ENCODE measurements at regions not wholly inside any gene's neighbourhood (a gene's known extent, or its start where the extent isn't known, plus 50 kb on each side); places are given as distances from the start of the nearest gene placed in this dataset.

- no peak for TF ChIP-seq ELK1 (IDR thresholded peaks at IDR 0.05; ENCODE audit: low read depth, low read length)
Observed at GRCh38 chr4:54499308-54500074, 158.3 kb upstream of the KIT start (continued).

GRCh38 chr4:54505362-54505761 is 152.4 kb upstream of the KIT start:
- ATAC-seq, result no peak
- Histone ChIP-seq H3K36me3 (ENCODE audit: control insufficient read depth in 2 of 2, insufficient read depth in 2 of 2, low read length in 1 of 2) (no peaks in the 10 kb centered on the region), H3K9me3 (replicated peaks; ENCODE audit: control insufficient read depth, insufficient read depth, low read length) (no peaks in the 10 kb centered on the region), H3K79me2 (ENCODE audit: control insufficient read depth, insufficient read depth, low read length) (no peaks in the 10 kb centered on the region), H3K27me3 (replicated peaks in 1 of 2; ENCODE audit: control insufficient read depth in 2 of 2, insufficient read depth in 2 of 2, low read length in 1 of 2) (no peaks in the 10 kb centered on the region), H2AFZ (ENCODE audit: control insufficient read depth, low read depth, low read length) (no peak overlapping the region), H3K4me1 (ENCODE audit: control insufficient read depth, insufficient read depth, low read length) (no peaks in the 10 kb centered on the region), H3K27ac (ENCODE audit: control insufficient read depth, insufficient read depth) (no peak overlapping the region), H4K20me1 (ENCODE audit: control insufficient read depth, insufficient read depth) (no peaks in the 10 kb centered on the region), H3K4me2 (ENCODE audit: control insufficient read depth, insufficient read depth) (no peak overlapping the region), H3K9ac (ENCODE audit: control insufficient read depth, insufficient read depth, low read length) (no peak overlapping the region), H3K4me3 (no peak overlapping the region)
- no peak for DNase-seq (ENCODE audit: low read depth, low spot score)
- POLR2A ChIA-PET, result interaction anchor here (0.5 kb wide), 1 partner anchor 390 kb away, joined by 9 read pairs; no protein-coding TSS in a partner anchor
- SMC1A ChIA-PET (ENCODE audit: uncharacterized antibody, unreplicated experiment), result interaction anchor here (1.1 kb wide), 1 partner anchor 34 kb away, joined by 3 read pairs; no protein-coding TSS in a partner anchor
- no peak for TF ChIP-seq SIX5 (IDR thresholded peaks at IDR 0.05; ENCODE audit: low read depth, low read length, severe bottlenecking)
- no peak for TF ChIP-seq NFXL1 (IDR thresholded peaks at IDR 0.05; ENCODE audit: borderline replicate concordance)
- CTCF ChIA-PET, result no interaction called here
- RAD21 ChIA-PET (ENCODE audit: unreplicated experiment), result no interaction called here
- no TSS peak for BruUV-seq (replicated peaks)
- in situ Hi-C loops (cut with MboI) (no loop called here), intact Hi-C loops (cut with micrococcal nuclease; ENCODE audit: unreplicated experiment) (no loop called here)
- no peak for FAIRE-seq

DNA sequence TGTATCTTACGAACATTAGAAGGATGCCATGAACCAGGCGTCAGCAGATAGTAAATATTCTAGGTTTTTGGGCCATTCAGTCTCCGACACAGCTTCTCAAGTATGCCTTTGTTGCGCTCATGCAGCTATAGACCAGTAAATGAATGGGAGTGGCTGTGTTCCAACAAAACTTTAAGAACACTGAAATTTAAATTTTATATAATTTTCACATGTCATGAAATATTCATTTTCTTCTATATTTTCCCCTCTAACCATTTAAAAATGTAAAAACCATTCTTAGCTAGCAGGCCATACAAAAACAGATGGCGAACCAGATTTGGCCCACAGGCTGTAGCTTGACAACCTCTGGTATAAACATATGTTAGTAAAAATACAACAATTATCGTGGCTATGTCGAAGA is 151.8 kb upstream of the KIT start:
- Histone ChIP-seq H3K27ac (ENCODE audit: control insufficient read depth, insufficient read depth) (no peak overlapping the region), H3K4me2 (ENCODE audit: control insufficient read depth, insufficient read depth) (no peak overlapping the region), H3K27me3 (replicated peaks in 1 of 2; ENCODE audit: control insufficient read depth in 2 of 2, insufficient read depth in 2 of 2, low read length in 1 of 2) (no peaks in the 10 kb centered on the region), H4K20me1 (ENCODE audit: control insufficient read depth, insufficient read depth) (no peaks in the 10 kb centered on the region), H3K79me2 (ENCODE audit: control insufficient read depth, insufficient read depth, low read length) (no peaks in the 10 kb centered on the region), H3K4me1 (ENCODE audit: control insufficient read depth, insufficient read depth, low read length) (no peaks in the 10 kb centered on the region), H3K9ac (ENCODE audit: control insufficient read depth, insufficient read depth, low read length) (no peak overlapping the region), H3K36me3 (ENCODE audit: control insufficient read depth in 2 of 2, insufficient read depth in 2 of 2, low read length in 1 of 2) (no peaks in the 10 kb centered on the region), H2AFZ (ENCODE audit: control insufficient read depth, low read depth, low read length) (no peak overlapping the region), H3K9me3 (replicated peaks; ENCODE audit: control insufficient read depth, insufficient read depth, low read length) (no peaks in the 10 kb centered on the region), H3K4me3 (no peak overlapping the region)
- DNase-seq (ENCODE audit: low read depth, low spot score), result no peak
- BruUV-seq (replicated peaks), result no TSS peak
- in situ Hi-C loops (cut with MboI), result no loop called here
- intact Hi-C loops (cut with micrococcal nuclease; ENCODE audit: unreplicated experiment), result no loop called here
- ATAC-seq, result no peak
- POLR2A ChIA-PET, result interaction anchor here (0.5 kb wide), 1 partner anchor 389 kb away, joined by 9 read pairs; no protein-coding TSS in a partner anchor
- FAIRE-seq, result no peak
- CTCF ChIA-PET, result no interaction called here
- 10% methylated on average over 7 of the region's 7 CpGs for WGBS (ENCODE audit: insufficient coverage, insufficient replicate concordance, low lambda C conversion rate, missing lambda C conversion rate)
- SMC1A ChIA-PET (ENCODE audit: uncharacterized antibody, unreplicated experiment), result interaction anchor here (1.1 kb wide), 1 partner anchor 33 kb away, joined by 3 read pairs; no protein-coding TSS in a partner anchor
- RAD21 ChIA-PET (ENCODE audit: unreplicated experiment), result no interaction called here
- TF ChIP-seq CREM (IDR thresholded peaks at IDR 0.05; ENCODE audit: low read depth) (no peak), ZNF622 (IDR thresholded peaks at IDR 0.05) (no peak), ZNF384 (IDR thresholded peaks at IDR 0.05; ENCODE audit: borderline replicate concordance, low read depth, low read length) (no peak), SKIL (IDR thresholded peaks at IDR 0.05; ENCODE audit: low read depth, poor library complexity, severe bottlenecking) (no peak), MXI1 (IDR thresholded peaks at IDR 0.05; ENCODE audit: low read depth, low read length) (no peak), ESRRA (IDR thresholded peaks at IDR 0.05; ENCODE audit: low read length) (no peak), KLF5 (IDR thresholded peaks at IDR 0.05; ENCODE audit: partially characterized antibody) (no peak), HCFC1 (IDR thresholded peaks at IDR 0.05; ENCODE audit: low read length) (no peak)

All from GM12878 (cell line).